GM21390 (cell line): ENCODE measurements at regions not wholly inside any gene's neighbourhood (a gene's known extent, or its start where the extent isn't known, plus 50 kb on each side); places are given as distances from the start of the nearest gene placed in this dataset.

Experiments
- ATAC-seq: cut with Tn5 transposase; IDR thresholded peaks from one replicate; pipeline ENCODE4 v1.9.1; 2021; ENCODE audit not compliant: unreplicated experiment

GRCh38 chr1:193799948-193800690 lies 613.7 kb upstream of the B3GALT2 start:
- no peak for ATAC-seq

- ATAC-seq, result no peak
These were observed 613.0 kb upstream of the B3GALT2 start for GRCh38 chr1:193799371-193799770.

GRCh38 chr1:193794239-193794638 lies 607.8 kb upstream of the B3GALT2 start:
- ATAC-seq, result no peak

- no peak for ATAC-seq
These were observed 605.3 kb upstream of the B3GALT2 start for GRCh38 chr1:193791746-193792145.

- ATAC-seq, result no peak
These were observed 600.6 kb upstream of the B3GALT2 start for GRCh38 chr1:193787061-193787460.

- no peak for ATAC-seq
These were observed 599.5 kb upstream of the B3GALT2 start for GRCh38 chr1:193785850-193786420.

GRCh38 chr1:193774536-193775323 lies 588.3 kb upstream of the B3GALT2 start:
- no peak for ATAC-seq

- ATAC-seq, result no peak
These were observed 585.2 kb upstream of the B3GALT2 start for GRCh38 chr1:193771596-193771995.

GRCh38 chr1:193769651-193770050 lies 583.2 kb upstream of the B3GALT2 start:
- no peak for ATAC-seq

- ATAC-seq, result no peak
These were observed 581.5 kb upstream of the B3GALT2 start for GRCh38 chr1:193767886-193768285.

GRCh38 chr1:193766329-193766728 lies 579.9 kb upstream of the B3GALT2 start:
- no peak for ATAC-seq

GRCh38 chr1:193763266-193763665 lies 576.9 kb upstream of the B3GALT2 start:
- ATAC-seq, result no peak

- ATAC-seq, result no peak
These were observed 575.8 kb upstream of the B3GALT2 start for GRCh38 chr1:193762236-193762635.

GRCh38 chr1:193755441-193755840 lies 569.0 kb upstream of the B3GALT2 start:
- ATAC-seq, result no peak

- ATAC-seq, result no peak
These were observed 568.5 kb upstream of the B3GALT2 start for GRCh38 chr1:193754732-193755427.

- no peak for ATAC-seq
These were observed 567.7 kb upstream of the B3GALT2 start for GRCh38 chr1:193754151-193754550.

- ATAC-seq, result no peak
These were observed 566.8 kb upstream of the B3GALT2 start for GRCh38 chr1:193753038-193753756.

GRCh38 chr1:193749868-193750267 lies 563.5 kb upstream of the B3GALT2 start:
- ATAC-seq, result no peak

GRCh38 chr1:193747579-193747978 lies 561.2 kb upstream of the B3GALT2 start:
- no peak for ATAC-seq

- no peak for ATAC-seq
These were observed 554.8 kb upstream of the B3GALT2 start for GRCh38 chr1:193741228-193741627.

- ATAC-seq, result no peak
These were observed 554.3 kb upstream of the B3GALT2 start for GRCh38 chr1:193740762-193741161.
